ENCODE measurements at regions not wholly inside any gene's neighbourhood (a gene's known extent, or its start where the extent isn't known, plus 50 kb on each side); places are given as distances from the start of the nearest gene placed in this dataset.

- no peak for TF ChIP-seq CTCF (conservative IDR thresholded peaks at IDR 0.05)
- TF ChIP-seq ZFX (IDR thresholded peaks at IDR 0.05), result no peak
These were observed 58.8 kb upstream of the HAAO start for GRCh38 chr2:42851186-42851585.
